ENCODE measurements at regions not wholly inside any gene's neighbourhood (a gene's known extent, or its start where the extent isn't known, plus 50 kb on each side); places are given as distances from the start of the nearest gene placed in this dataset.

- no peak for DNase-seq (ENCODE audit: low read depth, low spot score)
These were observed 251.8 kb downstream of the TBX15 start for GRCh38 chr1:118736322-118736721.

GRCh38 chr1:118717893-118718292 is 270.2 kb downstream of the TBX15 start:
- DNase-seq (ENCODE audit: low read depth, low spot score), result no peak

GRCh38 chr1:118716775-118717174 is 271.4 kb downstream of the TBX15 start:
- no peak for DNase-seq (ENCODE audit: low read depth, low spot score)

GRCh38 chr1:118711356-118711755 is 276.8 kb downstream of the TBX15 start:
- DNase-seq (ENCODE audit: low read depth, low spot score), result no peak

GRCh38 chr1:118698911-118699310 is 289.2 kb downstream of the TBX15 start:
- DNase-seq (ENCODE audit: low read depth, low spot score), result no peak

- no peak for DNase-seq (ENCODE audit: low read depth, low spot score)
These were observed 296.0 kb downstream of the TBX15 start for GRCh38 chr1:118692143-118692542.

- DNase-seq (ENCODE audit: low read depth, low spot score), result no peak
These were observed 299.3 kb downstream of the TBX15 start for GRCh38 chr1:118688891-118689290.

- no peak for DNase-seq (ENCODE audit: low read depth, low spot score)
These were observed 326.3 kb downstream of the TBX15 start for GRCh38 chr1:118661769-118662320.

- no peak for DNase-seq (ENCODE audit: low read depth, low spot score)
These were observed 327.4 kb downstream of the TBX15 start for GRCh38 chr1:118660769-118661168.

GRCh38 chr1:118659646-118660045 is 328.5 kb downstream of the TBX15 start:
- no peak for DNase-seq (ENCODE audit: low read depth, low spot score)

- DNase-seq (ENCODE audit: low read depth, low spot score), result no peak
These were observed 337.9 kb downstream of the TBX15 start for GRCh38 chr1:118650107-118650807.

GRCh38 chr1:118649369-118650106 is 338.6 kb downstream of the TBX15 start:
- DNase-seq (ENCODE audit: low read depth, low spot score), result no peak

- DNase-seq (ENCODE audit: low read depth, low spot score), result no peak
These were observed 352.1 kb downstream of the TBX15 start for GRCh38 chr1:118636004-118636403.

GRCh38 chr1:118627435-118627834 is 360.7 kb downstream of the TBX15 start:
- DNase-seq (ENCODE audit: low read depth, low spot score), result no peak

GRCh38 chr1:118621839-118622238 is 366.3 kb downstream of the TBX15 start:
- DNase-seq (ENCODE audit: low read depth, low spot score), result no peak

GRCh38 chr1:118618618-118619340 is 369.4 kb downstream of the TBX15 start:
- no peak for DNase-seq (ENCODE audit: low read depth, low spot score)

- DNase-seq (ENCODE audit: low read depth, low spot score), result no peak
These were observed 370.2 kb downstream of the TBX15 start for GRCh38 chr1:118617916-118618315.

- DNase-seq (ENCODE audit: low read depth, low spot score), result no peak
These were observed 373.1 kb downstream of the TBX15 start for GRCh38 chr1:118615066-118615465.

GRCh38 chr1:118589238-118589846 is 398.8 kb downstream of the TBX15 start:
- no peak for DNase-seq (ENCODE audit: low read depth, low spot score)

- DNase-seq (ENCODE audit: low read depth, low spot score), result no peak
These were observed 399.6 kb downstream of the TBX15 start for GRCh38 chr1:118588566-118588965.

GRCh38 chr1:118578276-118578675 is 393.2 kb upstream of the SPAG17 start:
- DNase-seq (ENCODE audit: low read depth, low spot score), result no peak

- no peak for DNase-seq (ENCODE audit: low read depth, low spot score)
These were observed 390.0 kb upstream of the SPAG17 start for GRCh38 chr1:118575060-118575459.

All from astrocyte of the hippocampus (primary cell).